K562 (cell line): ENCODE measurements at regions not wholly inside any gene's neighbourhood (a gene's known extent, or its start where the extent isn't known, plus 50 kb on each side); places are given as distances from the start of the nearest gene placed in this dataset.

ENCODE experiments used
- ATAC-seq: fragments of 200-7000 bp; cut with Tn5 transposase; 3 replicates; pipeline ENCODE4 v1.9.1; 2020; ENCODE audit warnings: moderate library complexity
- BruUV-seq: library from RNA; stranded (reverse); fragments of 400-500 nt; replicated peaks from 2 replicates; lab custom pipeline; 2021; lab: Mats Ljungman, UMichigan
- CTCF ChIA-PET: fragments of 300-600 bp; formaldehyde crosslinking; extraction: SDS; loops from one replicate; lab custom pipeline; 2021; ENCODE audit warnings: low intra/inter-chr PET ratio; lab: Yijun Ruan, JAX
- POLR2A ChIA-PET: fragments of 300-600, 350-650 bp; sonication (Branson Sonifier 250); formaldehyde crosslinking; extraction: SDS; loops from one replicate; lab custom pipeline; 2021; ENCODE audit warnings: antibody characterized with exemption, inconsistent platforms; lab: Yijun Ruan, JAX
- DNase-seq, 4 experiments: peaks; one replicate each; pipeline versions ENCODE4 v3.0.0 to v3.0.0-alpha.2; 2011 to 2018; ENCODE audit warnings: low spot score in 3 of 4, mixed read lengths in 3 of 4; ENCODE audit errors: extremely low read depth in 1 of 4
- FAIRE-seq: peaks from 2 replicates; lab custom pipeline; 2011; peaks lifted over from hg19 to GRCh38; lab: Jason Lieb, UNC
- H2AFZ ChIP-seq: 2 replicates; pipeline ENCODE4 v1.6.0; 2011; ENCODE audit warnings: low read depth, low read length, control low read depth, inconsistent platforms
- H3K27ac ChIP-seq: fragments of 200-600 bp; 3 replicates; pipeline ENCODE4 v1.8.0; 2011; ENCODE audit warnings: low read depth, mild to moderate bottlenecking, control low read depth, inconsistent platforms, low read length, moderate library complexity, mixed read lengths; ENCODE audit errors: extremely low read depth
- H3K27me3 ChIP-seq, 2 experiments: fragments of 300-600 bp in 1 of 2; 2 replicates in 1 of 2; 3 replicates in 1 of 2; pipeline versions ENCODE4 v1.6.0 to v1.8.0; 2011; ENCODE audit warnings: inconsistent platforms in 2 of 2, low read length in 2 of 2, mild to moderate bottlenecking in 1 of 2, mixed read lengths in 1 of 2, moderate library complexity in 1 of 2; ENCODE audit not compliant: control insufficient read depth in 2 of 2, insufficient read depth in 2 of 2
- H3K36me3 ChIP-seq: fragments of 300-600 bp; 3 replicates; pipeline ENCODE4 v1.8.0; 2011; ENCODE audit warnings: mild to moderate bottlenecking, low read length, inconsistent platforms; ENCODE audit not compliant: control insufficient read depth, insufficient read depth
- H3K4me1 ChIP-seq, 2 experiments: fragments of 200-600 bp in 1 of 2; replicated peaks in 1 of 2; 2 replicates in 1 of 2; 3 replicates in 1 of 2; pipeline versions ENCODE4 v1.5.1 to v1.8.0; 2011; ENCODE audit warnings: inconsistent platforms in 2 of 2, low read length in 2 of 2, mild to moderate bottlenecking in 1 of 2, mixed read lengths in 1 of 2, moderate library complexity in 1 of 2; ENCODE audit not compliant: control insufficient read depth in 2 of 2, insufficient read depth in 2 of 2
- H3K4me2 ChIP-seq: 2 replicates; pipeline ENCODE4 v1.6.1; 2011; ENCODE audit warnings: low read length, control low read depth, inconsistent platforms, mixed read lengths; ENCODE audit not compliant: insufficient read depth
- H3K4me3 ChIP-seq: fragments of 200-600 bp; sonication (generic), shearing (Covaris generic); 2 replicates; pipeline ENCODE4 v1.5.1; 2016; ENCODE audit warnings: control low read depth, inconsistent platforms
- H3K79me2 ChIP-seq: fragments of 200-600 bp; 3 replicates; pipeline ENCODE4 v1.8.0; 2011; ENCODE audit warnings: low read length, inconsistent platforms; ENCODE audit not compliant: control insufficient read depth, insufficient read depth
- H3K9ac ChIP-seq, 2 experiments: 2 replicates each; pipeline versions ENCODE4 v1.6.0 to v1.6.1; 2011; ENCODE audit warnings: low read depth in 2 of 2, low read length in 2 of 2, control low read depth in 1 of 2, inconsistent platforms in 1 of 2, mild to moderate bottlenecking in 1 of 2, mixed read lengths in 1 of 2; ENCODE audit not compliant: insufficient read depth in 1 of 2
- H3K9me1 ChIP-seq: one replicate; pipeline ENCODE4 v1.6.0; 2011; ENCODE audit warnings: inconsistent platforms, mild to moderate bottlenecking, low read length, moderate library complexity; ENCODE audit not compliant: control insufficient read depth, insufficient read depth
- H3K9me3 ChIP-seq: replicated peaks from 2 replicates; pipeline ENCODE4 v1.5.1; 2011; ENCODE audit warnings: low read depth, low read length, inconsistent platforms; ENCODE audit not compliant: control insufficient read depth, insufficient read depth
- H4K20me1 ChIP-seq: replicated peaks from 2 replicates; pipeline ENCODE4 v1.6.1; 2011; ENCODE audit warnings: low read length, inconsistent platforms, mixed read lengths; ENCODE audit not compliant: control insufficient read depth, insufficient read depth
- CBFA2T2 ChIP-seq: fragments of 450-650 bp; conservative IDR thresholded peaks from 2 replicates; pipeline ENCODE4 v1.6.1; 2017; ENCODE audit warnings: mild to moderate bottlenecking
- CBFB ChIP-seq: sonication (generic); formaldehyde crosslinking; IDR thresholded peaks from 2 replicates; pipeline ENCODE4 v1.4.0; 2020; ENCODE audit warnings: mild to moderate bottlenecking, missing genetic modification reagents
- ELF4 ChIP-seq: fragments of 450-650 bp; formaldehyde crosslinking; IDR thresholded peaks from 2 replicates; pipeline ENCODE4 v1.4.0; 2022; ENCODE audit warnings: missing genetic modification characterization
- FOXK2 ChIP-seq, 2 experiments: fragments of 450-650 bp; IDR thresholded peaks in 1 of 2; conservative IDR thresholded peaks in 1 of 2; 2 replicates each; pipeline ENCODE4 v1.6.1; 2016; ENCODE audit warnings: low read depth in 2 of 2, mild to moderate bottlenecking in 1 of 2
- HLTF ChIP-seq: fragments of 450-650 bp; IDR thresholded peaks from 2 replicates; pipeline ENCODE4 v1.6.1; 2016
- HMGN3 ChIP-seq: IDR thresholded peaks from 2 replicates; pipeline ENCODE4 v1.6.1; 2011; ENCODE audit warnings: borderline replicate concordance, low read depth, mild to moderate bottlenecking, mixed read lengths, low read length; ENCODE audit not compliant: insufficient read length; ENCODE audit errors: extremely low read depth
- JUND ChIP-seq, 2 experiments: IDR thresholded peaks; 2 replicates in 1 of 2; 3 replicates in 1 of 2; pipeline ENCODE4 v1.6.1; 2011; ENCODE audit warnings: borderline replicate concordance in 2 of 2, low read depth in 2 of 2, low read length in 2 of 2, improper control_type of control experiment in 1 of 2, missing biosample characterization in 1 of 2, missing genetic modification characterization in 1 of 2, missing genetic modification reagents in 1 of 2
- KDM1A ChIP-seq, 2 experiments: fragments of 450-650 bp; IDR thresholded peaks; 2 replicates each; pipeline ENCODE4 v1.6.1; 2016; ENCODE audit warnings: mild to moderate bottlenecking in 2 of 2
- KDM4B ChIP-seq, 2 experiments: fragments of 450-650 bp in 1 of 2; sonication (generic) in 1 of 2; IDR thresholded peaks; 2 replicates each; pipeline ENCODE4 v1.6.1; 2016 to 2017; ENCODE audit warnings: borderline replicate concordance in 2 of 2, antibody characterized with exemption in 1 of 2, low read depth in 1 of 2, mild to moderate bottlenecking in 1 of 2
- KHSRP ChIP-seq: fragments of 450-650 bp; IDR thresholded peaks from 2 replicates; pipeline ENCODE4 v1.6.1; 2017
- MEF2D ChIP-seq: conservative IDR thresholded peaks from 2 replicates; pipeline ENCODE4 v1.6.1; 2016; ENCODE audit warnings: low read depth, missing genetic modification characterization, missing compliant biosample characterization
- SREBF2 ChIP-seq: sonication (generic); formaldehyde crosslinking; IDR thresholded peaks from 2 replicates; pipeline ENCODE4 v1.4.0; 2020; ENCODE audit warnings: mild to moderate bottlenecking, missing genetic modification reagents
- TOE1 ChIP-seq, 2 experiments: fragments of 450-650 bp in 1 of 2; sonication (generic) in 1 of 2; formaldehyde crosslinking in 1 of 2; IDR thresholded peaks; 2 replicates each; pipeline versions ENCODE4 v1.7.1 to v1.8.0; 2016 to 2022; ENCODE audit warnings: borderline replicate concordance in 2 of 2, mild to moderate bottlenecking in 2 of 2, antibody characterized with exemption in 1 of 2, inconsistent platforms in 1 of 2, low read depth in 1 of 2, missing genetic modification reagents in 1 of 2, moderate library complexity in 1 of 2
- TRIM24 ChIP-seq, 2 experiments: fragments of 450-650 bp; IDR thresholded peaks; 2 replicates each; pipeline ENCODE4 v1.6.1; 2016
- XRCC3 ChIP-seq: fragments of 450-650 bp; IDR thresholded peaks from 2 replicates; pipeline ENCODE4 v1.6.1; 2017; ENCODE audit warnings: mild to moderate bottlenecking, moderate library complexity
- WGBS: fragments of 100-300 bp; shearing (Covaris generic); methylation state at CpG from one replicate; pipeline ENCODE4 v1.1.6; 2016; ENCODE audit warnings: low coverage, mixed read lengths; ENCODE audit not compliant: insufficient coverage; ENCODE audit errors: missing lambda C conversion rate; 5-methylcytosine and 5-hydroxymethylcytosine counted together
- in situ Hi-C: fragments of 300-500 bp; cut with MboI; formaldehyde crosslinking; loops from 4 replicates; pipeline ENCODE4 v1.15.0; 2018; ENCODE audit warnings: inconsistent platforms, mixed read lengths
- intact Hi-C: fragments of 100-400 bp; cut with micrococcal nuclease; formaldehyde crosslinking; loops from 2 replicates; pipeline ENCODE4 v1.14.2; 2022
- TF ChIP-seq, protein P1 (sequence below): sonication (generic); formaldehyde crosslinking; IDR thresholded peaks from 2 replicates; pipeline ENCODE4 v1.9.0; 2022; ENCODE audit warnings: mild to moderate bottlenecking, missing genetic modification reagents
- TF ChIP-seq, protein P2 (sequence below): fragments of 450-650 bp; IDR thresholded peaks from 2 replicates; pipeline ENCODE4 v1.6.1; 2014; ENCODE audit warnings: low read depth, mild to moderate bottlenecking, moderate library complexity, borderline replicate concordance
- TF ChIP-seq, protein P3 (sequence below): sonication (generic); formaldehyde crosslinking; IDR thresholded peaks from 2 replicates; pipeline ENCODE4 v1.8.0; 2022; ENCODE audit warnings: missing genetic modification reagents, mild to moderate bottlenecking, borderline replicate concordance

DNA sequence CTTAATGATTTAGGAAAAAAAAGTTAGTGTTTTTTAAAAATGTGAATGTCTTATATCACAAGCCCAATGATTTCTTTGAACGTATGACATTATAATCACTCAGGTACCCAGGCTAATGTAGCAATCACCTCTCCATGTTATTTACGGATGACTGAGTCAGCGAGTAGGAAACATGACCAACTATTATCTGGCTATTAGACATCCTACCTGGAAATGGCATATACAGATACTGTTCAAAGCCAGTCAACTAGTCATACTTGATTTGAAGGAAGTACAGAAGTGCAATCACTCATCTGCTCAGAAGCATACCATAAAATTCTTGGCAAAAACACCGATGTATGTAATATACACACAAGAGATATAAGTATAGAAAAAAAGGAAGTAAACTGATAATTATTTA, 732.5 kb downstream of the ARAP2 start:
- FAIRE-seq, result no peak
- no peak for TF ChIP-seq SREBF2
- no peak for TF ChIP-seq KDM4B (IDR thresholded peaks at IDR 0.05; ENCODE audit: borderline replicate concordance in 2 of 2, low read depth in 1 of 2)
- TF ChIP-seq, protein P1, sequence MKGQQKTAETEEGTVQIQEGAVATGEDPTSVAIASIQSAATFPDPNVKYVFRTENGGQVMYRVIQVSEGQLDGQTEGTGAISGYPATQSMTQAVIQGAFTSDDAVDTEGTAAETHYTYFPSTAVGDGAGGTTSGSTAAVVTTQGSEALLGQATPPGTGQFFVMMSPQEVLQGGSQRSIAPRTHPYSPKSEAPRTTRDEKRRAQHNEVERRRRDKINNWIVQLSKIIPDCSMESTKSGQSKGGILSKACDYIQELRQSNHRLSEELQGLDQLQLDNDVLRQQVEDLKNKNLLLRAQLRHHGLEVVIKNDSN (CRISPR knock-in tag), result no peak
- TF ChIP-seq ELF4 (CRISPR knock-in tag), result no peak
- TF ChIP-seq FOXK2 (conservative IDR thresholded peaks at IDR 0.05 in 1 of 2, IDR thresholded peaks at IDR 0.05 in 1 of 2; ENCODE audit: low read depth in 2 of 2), result no peak
- TF ChIP-seq CBFB, result no peak
- TF ChIP-seq XRCC3, result no peak
- TF ChIP-seq KHSRP, result no peak
- TF ChIP-seq TRIM24 (IDR thresholded peaks at IDR 0.05), result no peak
- no peak for TF ChIP-seq TOE1 (IDR thresholded peaks at IDR 0.05; ENCODE audit: borderline replicate concordance)
- TF ChIP-seq TOE1 (CRISPR knock-in tag; IDR thresholded peaks at IDR 0.05; ENCODE audit: borderline replicate concordance, low read depth), result no peak
- TF ChIP-seq, protein P2, sequence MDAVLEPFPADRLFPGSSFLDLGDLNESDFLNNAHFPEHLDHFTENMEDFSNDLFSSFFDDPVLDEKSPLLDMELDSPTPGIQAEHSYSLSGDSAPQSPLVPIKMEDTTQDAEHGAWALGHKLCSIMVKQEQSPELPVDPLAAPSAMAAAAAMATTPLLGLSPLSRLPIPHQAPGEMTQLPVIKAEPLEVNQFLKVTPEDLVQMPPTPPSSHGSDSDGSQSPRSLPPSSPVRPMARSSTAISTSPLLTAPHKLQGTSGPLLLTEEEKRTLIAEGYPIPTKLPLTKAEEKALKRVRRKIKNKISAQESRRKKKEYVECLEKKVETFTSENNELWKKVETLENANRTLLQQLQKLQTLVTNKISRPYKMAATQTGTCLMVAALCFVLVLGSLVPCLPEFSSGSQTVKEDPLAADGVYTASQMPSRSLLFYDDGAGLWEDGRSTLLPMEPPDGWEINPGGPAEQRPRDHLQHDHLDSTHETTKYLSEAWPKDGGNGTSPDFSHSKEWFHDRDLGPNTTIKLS, result no peak
- TF ChIP-seq CBFA2T2, result no peak
- no peak for TF ChIP-seq JUND (IDR thresholded peaks at IDR 0.05; ENCODE audit: borderline replicate concordance, low read depth, low read length)
- TF ChIP-seq JUND (tag; IDR thresholded peaks at IDR 0.05; ENCODE audit: borderline replicate concordance, low read depth, low read length), result no peak
- no peak for TF ChIP-seq HMGN3
- no peak for TF ChIP-seq MEF2D (tag)
- TF ChIP-seq KDM1A (IDR thresholded peaks at IDR 0.05), result no peak
- TF ChIP-seq, protein P3, sequence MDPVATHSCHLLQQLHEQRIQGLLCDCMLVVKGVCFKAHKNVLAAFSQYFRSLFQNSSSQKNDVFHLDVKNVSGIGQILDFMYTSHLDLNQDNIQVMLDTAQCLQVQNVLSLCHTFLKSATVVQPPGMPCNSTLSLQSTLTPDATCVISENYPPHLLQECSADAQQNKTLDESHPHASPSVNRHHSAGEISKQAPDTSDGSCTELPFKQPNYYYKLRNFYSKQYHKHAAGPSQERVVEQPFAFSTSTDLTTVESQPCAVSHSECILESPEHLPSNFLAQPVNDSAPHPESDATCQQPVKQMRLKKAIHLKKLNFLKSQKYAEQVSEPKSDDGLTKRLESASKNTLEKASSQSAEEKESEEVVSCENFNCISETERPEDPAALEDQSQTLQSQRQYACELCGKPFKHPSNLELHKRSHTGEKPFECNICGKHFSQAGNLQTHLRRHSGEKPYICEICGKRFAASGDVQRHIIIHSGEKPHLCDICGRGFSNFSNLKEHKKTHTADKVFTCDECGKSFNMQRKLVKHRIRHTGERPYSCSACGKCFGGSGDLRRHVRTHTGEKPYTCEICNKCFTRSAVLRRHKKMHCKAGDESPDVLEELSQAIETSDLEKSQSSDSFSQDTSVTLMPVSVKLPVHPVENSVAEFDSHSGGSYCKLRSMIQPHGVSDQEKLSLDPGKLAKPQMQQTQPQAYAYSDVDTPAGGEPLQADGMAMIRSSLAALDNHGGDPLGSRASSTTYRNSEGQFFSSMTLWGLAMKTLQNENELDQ (CRISPR knock-in tag), result no peak
- TF ChIP-seq HLTF, result no peak

More for the DNA sequence above, 732.5 kb downstream of the ARAP2 start:
- intact Hi-C loops (no loop called here), in situ Hi-C loops (no loop called here)
- BruUV-seq, result no TSS peak
- no peaks in the 10 kb centered on the region for H3K79me2 ChIP-seq
- no peaks in the 10 kb centered on the region for H3K36me3 ChIP-seq
- POLR2A ChIA-PET, result no interaction called here
- no peak overlapping the region for H2AFZ ChIP-seq
- WGBS, result 0% methylated on average over 4 of the region's 4 CpGs
- H3K9me1 ChIP-seq, result no peaks in the 10 kb centered on the region
- H3K27me3 ChIP-seq, result no peaks in the 10 kb centered on the region
- no peak overlapping the region for H3K4me2 ChIP-seq
- no peaks in the 10 kb centered on the region for H4K20me1 ChIP-seq
- H3K4me3 ChIP-seq, result no peak overlapping the region
- H3K27ac ChIP-seq, result no peak overlapping the region
- no peak overlapping the region for H3K9ac ChIP-seq
- CTCF ChIA-PET, result no interaction called here
- no peaks in the 10 kb centered on the region; the same call in 1 of the 2 replicates for H3K9me3 ChIP-seq
- H3K4me1 ChIP-seq, result no peaks in the 10 kb centered on the region
- ATAC-seq, result no peak
- DNase-seq, result no peak
